PC-9 (cell line): ENCODE measurements at regions not wholly inside any gene's neighbourhood (a gene's known extent, or its start where the extent isn't known, plus 50 kb on each side); places are given as distances from the start of the nearest gene placed in this dataset.

Experiments
- BruUV-seq: library from RNA; stranded (reverse); fragments of 400-500 nt; replicated peaks from 2 replicates; lab custom pipeline; 2021; lab: Mats Ljungman, UMichigan
- CTCF ChIA-PET: fragments of 300-600 bp; sonication (Branson Sonifier 250); formaldehyde crosslinking; loops from one replicate; lab custom pipeline; 2022; ENCODE audit warnings: antibody characterized with exemption; lab: Charles Lee
- POLR2A ChIA-PET: fragments of 300-600 bp; sonication (Branson Sonifier 250); formaldehyde crosslinking; loops from one replicate; lab custom pipeline; 2022; ENCODE audit warnings: antibody characterized with exemption; ENCODE audit not compliant: unreplicated experiment; lab: Charles Lee
- DNase-seq, 2 experiments: peaks; one replicate each; pipeline versions ENCODE4 v3.0.0 to v3.0.0-alpha.2; 2015 to 2022; ENCODE audit warnings: mixed read lengths in 1 of 2
- H2AFZ ChIP-seq: fragments of 200-600 bp; sonication (generic); 2 replicates; pipeline ENCODE4 v1.8.1; 2017; ENCODE audit warnings: antibody characterized with exemption
- H3F3A ChIP-seq: fragments of 200-600 bp; sonication (generic); 2 replicates; pipeline ENCODE4 v1.8.1; 2017; ENCODE audit warnings: antibody characterized with exemption, mild to moderate bottlenecking, low read depth; ENCODE audit not compliant: insufficient read depth
- H3K27ac ChIP-seq: fragments of 200-600 bp; sonication (generic); 2 replicates; pipeline ENCODE4 v1.6.1; 2016; ENCODE audit warnings: mixed run types
- H3K27me3 ChIP-seq: fragments of 200-600 bp; sonication (generic); 2 replicates; pipeline ENCODE4 v1.6.1; 2016; ENCODE audit warnings: low read depth, mixed run types; ENCODE audit not compliant: insufficient read depth
- H3K36me3 ChIP-seq: fragments of 200-600 bp; sonication (generic); 2 replicates; pipeline ENCODE4 v1.6.1; 2016; ENCODE audit warnings: low read depth, mixed run types
- H3K4me1 ChIP-seq: fragments of 200-600 bp; sonication (generic); replicated peaks from 2 replicates; pipeline ENCODE4 v1.6.1; 2016; ENCODE audit warnings: mixed run types; ENCODE audit not compliant: insufficient read depth
- H3K4me2 ChIP-seq: fragments of 200-600 bp; sonication (generic); 2 replicates; pipeline ENCODE4 v1.6.1; 2017; ENCODE audit warnings: mixed run types
- H3K4me3 ChIP-seq: fragments of 200-600 bp; sonication (generic); 2 replicates; pipeline ENCODE4 v1.6.1; 2016; ENCODE audit warnings: mixed run types
- H3K79me2 ChIP-seq: fragments of 200-600 bp; sonication (generic); 2 replicates; pipeline ENCODE4 v1.6.1; 2017; ENCODE audit warnings: low read depth, mixed run types
- H3K9me2 ChIP-seq: fragments of 200-600 bp; sonication (generic); 2 replicates; pipeline ENCODE4 v1.8.1; 2017; ENCODE audit warnings: mild to moderate bottlenecking; ENCODE audit not compliant: insufficient read depth
- H3K9me3 ChIP-seq: fragments of 200-600 bp; sonication (generic); 2 replicates; pipeline ENCODE4 v1.8.1; 2016; ENCODE audit warnings: low read depth; ENCODE audit not compliant: insufficient read depth
- H4K20me1 ChIP-seq: fragments of 200-600 bp; sonication (generic); 2 replicates; pipeline ENCODE4 v1.8.1; 2017; ENCODE audit not compliant: insufficient read depth
- EZH2 ChIP-seq: fragments of 200-600 bp; sonication (generic); IDR thresholded peaks from 2 replicates; pipeline ENCODE4 v1.8.0; 2017; ENCODE audit warnings: antibody characterized with exemption, low read depth
- intact Hi-C: fragments of 100-400 bp; cut with micrococcal nuclease; formaldehyde crosslinking; loops from one replicate; pipeline ENCODE4 v1.10.0; 2022; ENCODE audit not compliant: unreplicated experiment
- TF ChIP-seq, protein P1 (sequence below): fragments of 200-600 bp; sonication (generic); conservative IDR thresholded peaks from 2 replicates; pipeline ENCODE4 v1.6.1; 2017; ENCODE audit warnings: mixed run types, antibody characterized with exemption, mild to moderate bottlenecking, moderate library complexity

DNA sequence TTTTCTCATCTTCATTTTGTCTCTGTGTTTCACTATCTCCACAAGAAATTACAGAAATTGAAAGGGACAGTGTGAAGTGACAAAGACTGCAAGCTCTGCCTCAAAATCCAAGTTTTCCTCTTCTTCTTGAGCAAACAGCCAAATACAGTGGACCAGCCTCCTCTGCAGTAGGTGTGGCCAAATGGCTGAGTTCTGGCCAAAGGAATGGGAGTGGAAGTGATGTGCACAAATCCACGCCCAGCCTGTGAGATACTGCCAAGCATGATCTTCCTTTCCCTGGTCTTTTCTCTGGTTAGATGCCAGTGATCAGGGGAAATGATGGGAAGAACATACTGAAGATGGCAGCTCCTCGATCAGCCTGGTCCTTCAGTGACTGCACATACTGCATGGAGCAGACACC, 111.0 kb upstream of the CPNE4 start:
- intact Hi-C loops = no loop called here
- POLR2A ChIA-PET = no interaction called here

DNA sequence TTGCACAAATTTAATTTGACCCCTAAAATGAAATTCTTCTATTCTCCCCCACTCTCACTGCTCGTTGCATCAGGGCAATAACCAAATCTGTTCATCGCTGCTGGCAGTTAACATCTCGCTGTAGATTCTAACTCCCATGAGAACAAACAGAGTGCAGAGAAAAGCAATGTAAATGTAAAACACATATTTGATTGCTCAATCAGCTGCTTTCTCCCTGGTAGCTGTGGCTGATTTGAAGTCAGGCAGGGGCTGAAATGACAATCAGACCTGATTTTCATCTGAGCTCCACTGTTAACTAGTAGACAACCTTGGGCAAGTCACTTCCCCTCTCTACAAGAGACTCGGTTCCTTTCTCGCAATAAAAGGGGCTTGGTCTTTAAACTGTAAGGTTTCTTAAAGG, 119.8 kb upstream of the CPNE4 start:
- Histone ChIP-seq H3K27me3 (no peaks in the 10 kb centered on the region), H3K4me2 (no peak overlapping the region), H3K4me3 (no peak overlapping the region), H3K9me2 (no peaks in the 10 kb centered on the region), H2AFZ (no peak overlapping the region), H3K4me1 (no peaks in the 10 kb centered on the region), H3F3A (no peaks in the 10 kb centered on the region), H3K27ac (no peak overlapping the region), H3K79me2 (no peaks in the 10 kb centered on the region), H3K9me3 (no peaks in the 10 kb centered on the region; the same call in 1 of the 2 replicates), H3K36me3 (no peaks in the 10 kb centered on the region), H4K20me1 (no peaks in the 10 kb centered on the region)
- no TSS peak for BruUV-seq
- intact Hi-C loops = no loop called here
- no peak for DNase-seq
- ChIA-PET CTCF (no interaction called here), POLR2A (interaction anchor here (0.7 kb wide), 1 partner anchor 436 kb away, joined by 7 read pairs; no protein-coding TSS in a partner anchor)
- TF ChIP-seq, protein P1, sequence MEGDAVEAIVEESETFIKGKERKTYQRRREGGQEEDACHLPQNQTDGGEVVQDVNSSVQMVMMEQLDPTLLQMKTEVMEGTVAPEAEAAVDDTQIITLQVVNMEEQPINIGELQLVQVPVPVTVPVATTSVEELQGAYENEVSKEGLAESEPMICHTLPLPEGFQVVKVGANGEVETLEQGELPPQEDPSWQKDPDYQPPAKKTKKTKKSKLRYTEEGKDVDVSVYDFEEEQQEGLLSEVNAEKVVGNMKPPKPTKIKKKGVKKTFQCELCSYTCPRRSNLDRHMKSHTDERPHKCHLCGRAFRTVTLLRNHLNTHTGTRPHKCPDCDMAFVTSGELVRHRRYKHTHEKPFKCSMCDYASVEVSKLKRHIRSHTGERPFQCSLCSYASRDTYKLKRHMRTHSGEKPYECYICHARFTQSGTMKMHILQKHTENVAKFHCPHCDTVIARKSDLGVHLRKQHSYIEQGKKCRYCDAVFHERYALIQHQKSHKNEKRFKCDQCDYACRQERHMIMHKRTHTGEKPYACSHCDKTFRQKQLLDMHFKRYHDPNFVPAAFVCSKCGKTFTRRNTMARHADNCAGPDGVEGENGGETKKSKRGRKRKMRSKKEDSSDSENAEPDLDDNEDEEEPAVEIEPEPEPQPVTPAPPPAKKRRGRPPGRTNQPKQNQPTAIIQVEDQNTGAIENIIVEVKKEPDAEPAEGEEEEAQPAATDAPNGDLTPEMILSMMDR = no peak
- TF ChIP-seq EZH2 = no peak

More for the DNA sequence above, 111.0 kb upstream of the CPNE4 start:
- Histone ChIP-seq H4K20me1 (no peaks in the 10 kb centered on the region), H3K36me3 (no peaks in the 10 kb centered on the region), H3K4me2 (no peak overlapping the region), H2AFZ (no peak overlapping the region), H3K9me3 (no peaks in the 10 kb centered on the region), H3K4me3 (no peak overlapping the region), H3K79me2 (no peaks in the 10 kb centered on the region), H3K27me3 (no peaks in the 10 kb centered on the region), H3F3A (no peaks in the 10 kb centered on the region), H3K27ac (no peak overlapping the region), H3K9me2 (no peaks in the 10 kb centered on the region), H3K4me1 (no peaks in the 10 kb centered on the region)
- no TSS peak for BruUV-seq
- DNase-seq = no peak
- TF ChIP-seq, protein P1 = no peak
- TF ChIP-seq EZH2 = no peak
- CTCF ChIA-PET = no interaction called here

DNA sequence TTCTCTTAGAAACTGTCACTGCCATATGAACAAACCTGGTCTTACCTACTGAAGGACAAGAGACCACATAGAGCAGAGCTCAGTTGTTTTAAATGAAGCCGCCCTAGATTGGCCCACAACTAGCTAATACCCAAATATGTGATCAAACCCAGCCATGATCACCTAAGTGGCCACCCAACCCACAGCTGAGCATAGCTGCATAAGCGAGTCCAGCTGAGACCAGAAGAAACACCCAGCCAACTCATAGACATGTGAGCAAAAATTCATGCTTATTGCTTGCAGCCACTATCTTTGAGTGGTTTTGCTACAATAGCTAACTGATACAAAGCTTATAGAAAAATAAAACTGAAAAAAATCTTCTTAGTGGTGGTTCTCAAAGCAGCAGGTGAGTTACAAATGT, 124.3 kb upstream of the CPNE4 start:
- no peak for DNase-seq
- TF ChIP-seq, protein P1 = no peak
- TF ChIP-seq EZH2 = no peak
- Histone ChIP-seq H3K9me2 (no peaks in the 10 kb centered on the region), H2AFZ (no peak overlapping the region), H3K4me3 (no peak overlapping the region), H3K4me2 (no peak overlapping the region), H4K20me1 (no peaks in the 10 kb centered on the region), H3K4me1 (peaks cover 14% of the 10 kb centered on the region), H3K79me2 (no peaks in the 10 kb centered on the region), H3K27me3 (no peaks in the 10 kb centered on the region), H3F3A (peaks cover 14% of the 10 kb centered on the region), H3K27ac (no peak overlapping the region), H3K36me3 (no peaks in the 10 kb centered on the region), H3K9me3 (no peaks in the 10 kb centered on the region)
- BruUV-seq = no TSS peak
- ChIA-PET CTCF (no interaction called here), POLR2A (no interaction called here)
- intact Hi-C loops = no loop called here
